Stimulated activated CD8-positive, alpha-beta memory T cell treated with anti-CD3 and anti-CD28 coated beads, Interleukin-15, amount 100 ng/mL, for 24 hours (primary cell): ENCODE measurements at regions not wholly inside any gene's neighbourhood (a gene's known extent, or its start where the extent isn't known, plus 50 kb on each side); places are given as distances from the start of the nearest gene placed in this dataset.

Source experiments
- DNase-seq: peaks from one replicate; pipeline ENCODE4 v3.0.0-alpha.2; 2020; ENCODE audit warnings: low read depth

DNA sequence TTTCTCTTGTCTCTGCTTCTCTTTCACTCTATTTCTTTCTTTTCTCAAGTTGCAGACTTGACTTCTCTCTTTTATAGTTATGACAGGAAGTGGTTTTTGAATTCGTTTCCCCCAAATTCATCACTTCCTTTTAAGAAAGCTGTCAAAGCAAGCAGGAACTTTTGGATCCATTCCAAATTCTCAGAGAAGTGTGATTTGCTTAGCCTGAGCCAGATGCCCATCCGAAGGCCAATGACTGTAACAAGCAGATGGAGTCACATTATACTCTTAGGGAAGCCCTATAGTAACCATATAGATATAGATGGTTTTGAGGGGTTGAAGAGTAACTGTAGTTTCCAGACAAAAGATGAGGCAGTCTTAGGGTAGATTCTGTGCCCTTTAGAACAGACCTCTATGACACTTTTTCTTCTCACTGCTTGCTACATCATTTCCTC lies 592.0 kb upstream of the KCNMB2 start:
- no peak for DNase-seq

GRCh38 chr3:177946048-177946447 lies 590.2 kb upstream of the KCNMB2 start:
- no peak for DNase-seq

DNA sequence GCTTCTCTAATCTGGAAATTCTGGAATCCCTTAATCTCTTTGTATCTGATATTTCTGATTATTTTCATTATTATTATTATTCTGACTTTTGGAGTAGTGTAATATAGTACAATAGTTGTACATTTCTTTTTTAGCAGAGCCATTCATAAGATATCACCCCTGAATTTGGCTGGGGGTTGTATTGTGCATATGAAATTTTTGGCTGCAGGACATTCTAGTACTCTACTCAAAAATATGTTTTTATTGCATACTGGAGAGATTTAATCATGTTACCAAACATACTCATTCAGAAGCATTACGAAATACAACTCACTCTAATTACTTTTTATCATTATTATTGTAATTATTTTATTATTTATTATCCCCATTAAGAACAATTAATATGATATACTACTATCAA lies 589.7 kb upstream of the KCNMB2 start:
- no peak for DNase-seq

GRCh38 chr3:177946936-177947335 lies 589.3 kb upstream of the KCNMB2 start:
- no peak for DNase-seq

GRCh38 chr3:177947901-177948300 lies 588.3 kb upstream of the KCNMB2 start:
- DNase-seq, result no peak

DNA sequence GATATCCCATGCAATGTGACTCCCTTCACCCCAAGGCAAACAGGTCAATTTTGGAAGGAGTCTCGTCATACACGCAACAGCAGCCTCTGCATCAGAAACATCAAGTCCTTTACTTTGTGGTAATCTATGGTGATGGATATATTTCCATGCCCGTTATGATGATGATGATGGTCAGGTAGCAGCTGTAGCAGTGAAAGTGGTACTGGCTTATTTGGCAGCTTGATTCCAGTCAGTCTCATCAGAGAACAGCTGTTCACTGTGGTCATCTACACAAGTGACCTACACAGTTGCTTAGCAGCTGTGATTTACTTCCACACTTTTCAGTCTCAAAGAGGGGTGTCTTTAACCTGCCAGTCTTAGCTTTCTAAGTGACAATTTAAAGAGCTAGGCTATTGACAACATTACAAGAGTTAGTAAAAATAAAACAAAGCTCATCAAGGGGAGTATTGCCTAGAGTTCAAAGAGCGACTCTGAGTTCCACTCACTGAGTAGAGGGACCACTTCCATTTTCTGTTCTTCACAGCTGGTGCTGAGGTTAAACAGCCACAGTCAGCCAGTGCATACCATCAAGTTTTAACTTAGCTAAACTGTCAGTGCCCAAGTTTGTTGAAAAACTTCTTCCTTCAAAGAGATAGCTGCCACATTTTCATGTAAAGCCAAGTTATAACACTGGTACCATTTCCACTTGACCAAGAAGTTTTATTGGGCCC lies 587.4 kb upstream of the KCNMB2 start:
- no peak for DNase-seq

DNA sequence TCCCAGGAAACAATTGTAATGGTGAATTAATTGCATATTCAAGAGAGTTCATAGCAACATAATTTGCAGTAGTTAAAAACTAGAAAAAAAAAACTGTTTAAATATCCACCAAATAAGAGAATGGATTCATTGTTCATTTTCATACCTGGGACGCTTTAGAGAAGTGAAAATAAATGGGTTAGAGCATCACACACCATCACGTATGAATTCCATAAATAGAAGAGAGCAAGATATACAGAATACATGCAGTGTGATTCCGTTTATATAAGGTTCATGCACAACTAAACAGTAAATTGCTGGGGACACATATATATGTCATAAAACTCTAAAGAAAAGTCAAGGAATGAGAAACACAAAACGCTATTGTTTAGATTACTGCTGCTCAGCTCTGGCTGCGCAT lies 577.0 kb upstream of the KCNMB2 start:
- no peak for DNase-seq

DNA sequence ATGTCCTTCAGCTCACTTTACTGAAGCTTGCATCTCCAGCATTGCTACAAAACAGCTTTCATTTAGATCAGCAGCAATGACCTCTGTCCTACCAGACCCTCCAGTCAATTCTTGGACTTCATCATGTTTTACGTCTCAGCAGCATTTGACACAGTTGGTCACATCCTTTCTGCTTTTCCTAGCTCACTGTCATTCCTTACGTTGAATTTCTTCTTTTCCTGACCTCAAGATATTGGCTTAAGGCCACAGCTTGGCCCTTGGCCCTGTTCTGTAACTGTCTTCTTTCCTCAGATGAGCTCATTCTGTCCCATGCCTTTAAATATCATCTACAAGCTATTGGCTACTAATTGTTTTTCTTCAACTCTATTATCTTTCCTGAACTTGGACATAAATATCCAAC lies 576.2 kb upstream of the KCNMB2 start:
- no peak for DNase-seq

- DNase-seq, result no peak
Measured at GRCh38 chr3:177960722-177961121, 575.5 kb upstream of the KCNMB2 start.

DNA sequence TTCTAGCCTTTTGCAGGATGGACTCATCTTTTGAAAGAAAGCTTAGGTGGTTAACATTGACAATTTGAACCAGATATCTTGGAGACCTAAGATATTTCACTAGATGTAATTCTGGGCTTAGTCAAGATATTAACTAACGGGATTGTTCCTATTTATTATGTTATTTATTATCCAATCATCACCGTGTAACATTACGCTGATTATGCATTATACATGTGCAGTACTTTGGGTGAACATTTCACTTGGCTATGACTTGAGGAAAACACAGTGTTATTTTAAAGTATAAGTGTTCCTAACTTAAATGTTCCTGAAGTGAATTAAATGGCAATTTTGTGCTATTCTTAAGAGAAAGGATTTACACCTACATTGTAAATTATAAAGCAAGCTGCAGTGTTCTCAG lies 574.5 kb upstream of the KCNMB2 start:
- DNase-seq, result no peak

GRCh38 chr3:177966493-177966892 lies 569.7 kb upstream of the KCNMB2 start:
- no peak for DNase-seq

DNA sequence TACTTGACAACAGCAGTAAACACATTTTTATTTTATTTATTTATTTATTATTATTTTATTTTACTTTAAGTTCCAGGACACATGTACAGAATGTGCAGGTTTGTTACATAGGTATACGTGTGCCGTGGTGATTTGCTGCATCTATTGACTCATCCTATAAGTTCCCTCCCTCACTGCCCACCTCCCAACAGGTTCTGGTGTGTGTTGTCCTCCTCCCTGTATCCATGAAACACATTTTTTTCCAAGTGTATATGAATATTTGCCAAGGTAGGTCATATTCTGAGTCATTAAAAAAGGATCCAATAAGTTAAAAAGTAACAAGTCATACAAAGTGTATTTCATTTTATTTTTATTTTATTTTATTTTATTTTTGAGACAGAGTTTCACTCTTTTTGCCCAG lies 567.3 kb upstream of the KCNMB2 start:
- no peak for DNase-seq

- DNase-seq, result no peak
Measured at GRCh38 chr3:177973241-177973840, 562.9 kb upstream of the KCNMB2 start.

DNA sequence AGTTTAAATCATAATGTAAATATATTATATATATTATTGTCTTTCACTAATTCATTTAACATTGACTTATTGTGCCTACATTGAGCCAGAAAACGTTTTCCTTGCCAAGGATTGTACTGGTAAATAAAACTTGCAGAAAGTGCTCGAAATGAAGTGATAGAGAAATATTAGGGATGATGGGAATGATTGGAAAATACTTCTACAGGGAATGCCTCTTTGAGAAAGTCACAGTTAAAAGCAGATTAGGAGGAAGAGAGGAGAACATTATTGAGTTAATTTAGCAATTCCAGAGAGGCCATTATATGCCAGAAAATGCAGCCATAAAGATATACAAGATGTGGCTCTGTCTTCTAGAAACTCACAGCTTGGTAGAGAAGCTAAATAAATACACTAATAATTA lies 560.0 kb upstream of the KCNMB2 start:
- no peak for DNase-seq

- no peak for DNase-seq
Measured at GRCh38 chr3:177976866-177977265, 559.4 kb upstream of the KCNMB2 start.

DNA sequence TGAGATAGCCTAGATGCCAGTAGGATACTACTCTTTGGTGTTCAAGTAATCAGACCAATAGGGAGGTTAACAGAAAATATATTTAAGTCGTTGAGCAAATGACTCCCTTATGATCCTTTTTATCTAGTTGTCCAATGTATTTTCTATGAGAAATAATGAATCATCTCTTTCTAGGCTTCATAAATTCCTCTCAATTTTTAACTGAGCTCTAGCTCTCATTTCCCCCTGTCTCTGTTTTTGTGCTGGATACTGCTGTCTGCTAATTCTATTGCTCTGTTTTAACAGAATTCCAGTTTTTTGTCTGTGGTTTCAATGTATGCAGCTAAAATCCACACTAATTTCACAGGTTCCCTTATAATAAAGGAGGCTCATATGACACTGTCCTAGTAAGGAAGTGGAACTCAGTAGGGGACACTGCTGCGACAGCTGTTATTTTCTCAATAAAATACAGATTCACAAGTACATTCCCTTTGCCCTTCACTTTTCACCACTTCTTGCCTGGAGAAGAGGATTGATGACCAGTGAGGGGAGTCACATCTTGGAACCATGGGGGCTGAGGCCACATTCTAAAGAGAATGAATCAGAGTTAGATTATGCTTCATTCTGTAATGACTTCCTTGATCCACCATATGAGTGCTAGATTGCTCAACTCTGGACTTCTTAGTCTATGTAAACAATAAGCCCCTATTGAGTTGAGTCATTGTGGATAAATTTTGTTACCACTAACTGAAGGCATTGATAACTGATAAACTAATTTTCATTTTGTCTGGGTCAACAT lies 558.7 kb upstream of the KCNMB2 start:
- DNase-seq, result no peak

GRCh38 chr3:177978946-177979345 lies 557.3 kb upstream of the KCNMB2 start:
- no peak for DNase-seq

GRCh38 chr3:177979703-177980102 lies 556.5 kb upstream of the KCNMB2 start:
- DNase-seq, result no peak

GRCh38 chr3:177981576-177981975 lies 554.7 kb upstream of the KCNMB2 start:
- no peak for DNase-seq

- no peak for DNase-seq
Measured at GRCh38 chr3:177982034-177982433, 554.2 kb upstream of the KCNMB2 start.

- DNase-seq, result no peak
Measured at GRCh38 chr3:177983320-177983719, 552.9 kb upstream of the KCNMB2 start.

DNA sequence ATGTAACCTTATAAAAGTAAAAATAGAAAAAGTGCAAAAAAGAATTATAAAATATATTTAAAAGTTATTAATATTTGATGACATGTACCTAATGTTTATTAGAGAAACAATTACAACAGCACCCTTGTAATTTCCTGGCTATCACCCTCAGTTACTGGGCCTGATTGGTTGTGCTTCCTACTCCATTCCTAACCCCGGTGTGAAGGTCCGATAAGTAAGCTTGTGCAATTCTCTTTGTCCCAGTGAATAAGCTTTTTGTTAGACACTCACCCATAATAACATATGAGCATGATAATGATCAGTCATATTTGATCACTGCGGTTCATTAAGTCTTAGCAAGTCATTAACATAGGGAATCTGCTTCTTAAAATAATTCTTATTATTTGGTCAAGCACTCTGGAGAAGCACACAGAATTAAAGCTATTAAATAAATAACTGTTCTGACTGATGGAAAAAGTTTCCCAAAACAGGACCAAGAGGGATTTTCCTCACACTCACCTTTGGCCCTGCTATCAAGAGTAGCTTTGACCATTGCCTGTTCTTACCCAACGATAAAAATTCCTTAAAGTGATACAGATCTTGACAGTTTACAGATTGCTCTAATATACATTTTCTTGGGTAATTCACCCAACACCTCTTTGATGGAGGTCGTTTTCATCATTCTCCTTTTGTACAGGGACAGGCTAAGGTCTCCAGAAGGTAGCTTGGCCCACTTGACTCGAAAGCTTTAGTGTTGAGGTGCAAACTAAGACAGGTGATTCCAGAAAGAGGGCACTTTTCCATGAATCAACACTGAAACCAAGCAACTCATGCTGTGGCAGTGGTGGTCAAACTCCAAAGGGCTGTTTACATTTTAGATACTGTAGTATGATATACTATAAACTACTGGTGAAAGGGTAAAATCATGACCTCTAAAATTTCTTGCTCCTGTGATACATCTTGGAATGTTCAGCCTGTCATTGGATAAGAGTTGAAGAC lies 543.0 kb upstream of the KCNMB2 start:
- DNase-seq, result no peak
